Right forelimb (tissue), 1 donor: ENCODE measurements at regions not wholly inside any gene's neighbourhood (a gene's known extent, or its start where the extent isn't known, plus 50 kb on each side); places are given as distances from the start of the nearest gene placed in this dataset.

Experiments
- DNase-seq: peaks from one replicate; pipeline ENCODE4 v3.0.0-alpha.2; 2018

DNA sequence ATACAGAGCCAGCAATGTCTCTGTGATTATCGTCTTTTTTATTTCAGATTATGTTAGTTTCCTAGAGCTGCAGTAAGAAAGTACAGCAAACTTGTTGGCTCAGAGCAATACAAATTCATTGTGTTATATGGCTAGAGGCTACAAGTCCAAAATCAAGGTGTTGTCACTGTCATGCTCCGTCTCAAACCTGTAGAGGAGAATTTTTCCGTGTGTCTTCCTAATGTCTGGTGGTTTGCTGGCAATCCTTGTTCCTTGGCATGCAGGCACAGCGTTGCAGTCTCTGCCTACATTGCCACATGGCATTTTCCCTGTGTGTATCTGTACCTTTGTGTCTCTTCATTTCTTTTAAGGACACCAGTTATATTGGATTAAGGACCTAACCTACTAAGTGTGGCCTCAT lies 244.4 kb downstream of the LRRIQ3 start:
- no peak for DNase-seq

DNA sequence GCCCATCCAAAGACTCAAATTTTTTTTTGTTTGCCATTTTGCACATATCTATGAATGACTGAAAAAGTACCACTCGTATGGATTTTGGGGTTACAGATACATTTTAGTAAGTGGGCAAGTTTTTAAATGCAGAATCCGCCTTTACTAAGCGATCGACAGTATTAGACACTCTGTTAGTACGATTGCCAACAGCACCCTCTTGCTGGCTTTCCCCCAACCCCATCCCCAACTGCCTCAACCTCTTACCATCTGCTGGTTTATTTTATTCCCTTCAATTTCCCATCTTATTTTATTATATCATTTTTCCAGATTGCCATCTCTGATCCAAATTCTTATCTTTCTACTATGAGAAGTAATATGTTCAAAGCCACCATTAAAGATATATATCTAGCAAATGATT lies 244.8 kb downstream of the LRRIQ3 start:
- no peak for DNase-seq

- DNase-seq = no peak
Observed at GRCh38 chr1:73948055-73948454, 249.9 kb downstream of the LRRIQ3 start.

DNA sequence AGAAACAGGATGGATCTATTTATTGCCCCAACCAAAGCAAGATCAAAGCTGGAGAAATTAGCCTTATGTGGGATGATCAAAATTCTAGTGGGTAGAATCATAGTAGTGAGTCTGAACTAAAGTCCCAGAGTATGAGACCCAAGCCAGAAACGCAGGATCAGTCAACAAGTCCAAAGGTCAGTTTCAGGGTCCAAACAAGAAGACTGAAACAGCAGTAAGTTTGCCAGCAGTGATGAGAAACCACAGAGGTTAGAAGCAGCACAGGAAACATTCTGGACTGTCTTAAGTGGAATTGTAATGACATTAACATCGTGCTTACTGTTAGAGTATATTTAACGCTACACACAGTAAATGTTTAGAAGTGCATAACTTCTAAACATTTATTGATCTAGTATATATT lies 251.0 kb downstream of the LRRIQ3 start:
- DNase-seq = no peak

DNA sequence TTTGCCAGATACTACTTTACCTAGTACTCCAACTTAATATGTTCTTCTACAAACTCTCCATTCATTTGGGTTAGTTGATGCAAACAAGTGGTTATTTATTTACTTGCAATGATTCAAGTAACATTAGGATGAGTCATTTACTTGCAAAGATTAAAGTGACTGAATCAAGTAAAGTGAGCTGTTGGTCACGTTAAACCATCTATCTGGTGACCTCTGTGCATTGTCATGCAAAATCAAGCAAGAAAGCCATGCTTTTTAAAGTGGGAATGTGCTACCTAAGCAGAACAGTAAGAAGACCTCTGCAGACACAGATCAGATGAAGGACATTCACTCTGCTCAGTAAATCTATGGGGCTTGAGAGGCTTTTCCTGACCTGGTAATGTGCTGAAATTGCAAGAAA lies 254.7 kb downstream of the LRRIQ3 start:
- DNase-seq = no peak

DNA sequence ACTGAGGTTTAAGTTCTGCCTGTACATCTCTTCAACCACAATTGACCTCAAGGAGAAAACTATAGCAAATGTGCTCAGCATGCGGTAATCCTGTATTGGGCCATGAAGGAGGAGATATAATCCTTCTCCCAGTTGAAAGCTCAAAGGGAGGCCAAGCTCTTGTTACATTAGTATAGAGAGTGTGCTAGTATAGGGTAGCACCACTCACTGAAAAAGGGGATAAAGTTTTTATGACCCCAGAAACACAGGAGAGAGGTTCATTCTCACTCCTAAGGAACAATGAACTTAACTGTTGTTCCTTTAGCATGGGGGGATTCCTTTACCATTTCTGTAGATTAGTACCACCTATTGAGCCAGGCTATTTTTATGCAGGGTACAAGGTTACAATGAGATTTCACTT lies 267.7 kb downstream of the LRRIQ3 start:
- DNase-seq = no peak

DNA sequence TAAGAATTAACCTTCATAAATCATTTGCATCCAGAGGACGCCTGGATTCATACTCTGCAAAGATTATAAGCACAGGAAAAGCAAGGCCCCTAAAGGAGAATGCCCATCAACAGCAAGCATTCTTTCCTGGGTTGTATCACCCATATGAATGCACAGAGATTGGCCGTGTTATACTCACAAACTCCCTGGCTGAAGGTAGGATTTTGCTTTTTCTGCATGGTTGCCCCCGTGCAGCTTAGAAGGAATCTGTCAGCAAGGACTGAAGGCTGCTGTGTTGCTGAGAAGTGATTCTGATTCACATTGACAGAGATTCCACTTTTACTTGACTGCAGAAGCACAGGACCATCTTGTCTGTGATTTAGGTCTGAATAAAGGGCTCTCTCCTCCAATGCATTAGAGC lies 283.0 kb downstream of the LRRIQ3 start:
- DNase-seq = no peak

DNA sequence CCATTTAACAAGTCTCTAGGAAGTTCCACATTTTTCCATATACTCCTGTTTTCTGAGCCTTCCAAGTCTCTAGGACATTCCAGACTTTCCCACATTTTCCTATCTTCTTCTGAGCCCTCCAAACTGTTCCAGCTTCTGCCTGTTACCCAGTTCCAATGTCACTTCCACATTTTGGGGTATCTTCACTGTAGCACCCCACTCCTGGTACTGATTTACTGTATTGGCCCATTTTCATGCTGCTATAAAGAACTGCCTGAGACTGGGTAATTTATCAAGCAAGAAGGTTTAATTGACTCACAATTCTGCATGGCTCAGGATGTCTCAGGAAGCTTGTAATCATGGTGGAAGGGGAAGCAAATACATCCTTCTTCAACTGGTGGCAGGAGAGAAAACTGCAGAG lies 285.0 kb downstream of the LRRIQ3 start:
- no peak for DNase-seq

DNA sequence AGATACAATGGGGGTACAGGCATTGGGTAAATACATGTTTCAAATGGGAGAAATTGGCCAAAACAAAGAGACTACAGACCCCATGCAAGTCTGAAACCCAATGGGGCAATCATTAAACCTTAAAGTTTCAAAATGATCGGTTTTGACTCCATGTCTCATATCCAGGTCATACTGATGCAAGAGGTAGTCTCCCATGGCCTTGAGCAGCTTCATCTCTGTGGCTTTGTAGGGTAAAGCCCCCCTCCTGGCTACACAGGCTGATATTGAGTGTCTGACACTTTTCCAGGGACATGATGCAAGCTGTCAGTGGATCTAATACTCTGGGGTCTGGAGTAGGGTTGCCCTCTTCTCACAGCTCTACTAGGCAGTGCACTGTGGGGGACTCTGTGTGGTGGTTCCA lies 286.1 kb downstream of the LRRIQ3 start:
- DNase-seq = no peak

DNA sequence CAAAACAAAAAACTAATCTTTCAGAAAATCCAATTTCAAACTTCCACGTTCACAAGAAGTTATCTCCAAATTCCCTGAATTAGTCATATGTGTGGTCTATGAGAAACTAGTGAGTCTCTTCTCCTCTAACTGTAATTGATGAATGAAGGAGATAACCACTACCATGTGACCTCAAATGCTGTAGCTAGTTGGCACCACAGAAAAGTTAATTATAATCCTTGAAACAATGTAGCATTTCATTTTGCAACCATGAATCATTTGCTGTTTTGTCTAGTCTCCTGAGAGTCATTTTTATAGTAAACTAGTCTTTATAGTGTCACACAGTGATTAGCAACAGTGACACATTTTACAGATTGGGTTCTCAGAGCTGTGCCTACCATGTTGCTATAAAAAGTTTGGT lies 287.5 kb downstream of the LRRIQ3 start:
- DNase-seq = no peak

DNA sequence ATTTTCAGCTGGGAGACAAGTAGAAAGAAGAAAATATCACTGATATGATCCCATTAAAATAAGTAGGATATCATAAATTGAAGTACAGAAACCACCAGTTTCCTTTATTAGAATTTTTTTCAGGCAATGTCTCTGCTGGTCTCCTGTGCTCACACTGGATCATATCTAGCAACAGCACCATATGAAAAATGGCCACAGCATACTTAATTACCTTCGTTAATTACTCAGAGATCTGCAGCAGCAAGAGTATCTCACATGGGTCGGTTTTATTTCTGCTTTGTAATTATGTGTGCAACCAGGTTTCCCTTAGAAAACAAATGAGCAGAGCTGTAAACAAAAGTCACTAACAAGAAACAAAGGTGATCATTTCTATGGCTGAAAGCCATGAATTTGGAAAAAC lies 287.9 kb downstream of the LRRIQ3 start:
- no peak for DNase-seq

GRCh38 chr1:73909043-73909562 lies 288.9 kb downstream of the LRRIQ3 start:
- no peak for DNase-seq

- no peak for DNase-seq
Observed at GRCh38 chr1:73907051-73907450, 290.9 kb downstream of the LRRIQ3 start.

- DNase-seq = no peak
Observed at GRCh38 chr1:73903092-73903491, 294.9 kb downstream of the LRRIQ3 start.

DNA sequence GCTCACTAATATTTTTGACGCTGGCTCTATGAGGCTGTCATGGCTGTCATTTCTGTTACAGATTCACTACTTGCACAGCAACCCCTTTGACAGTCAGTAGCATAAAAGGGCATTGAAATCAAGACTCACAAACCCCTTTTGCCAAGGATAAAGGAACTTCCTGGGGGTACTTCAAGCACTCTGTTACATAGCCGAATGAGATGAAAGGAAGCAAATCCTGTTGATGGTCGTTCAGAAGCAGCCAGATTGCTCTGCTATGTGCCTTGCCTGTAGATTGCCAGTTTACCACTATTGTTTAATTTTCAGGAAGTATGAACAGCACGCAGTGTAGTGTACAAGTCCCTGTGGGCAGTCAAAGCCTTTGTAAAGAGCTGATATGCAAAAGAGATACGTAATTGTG lies 296.2 kb downstream of the LRRIQ3 start:
- no peak for DNase-seq

GRCh38 chr1:73899311-73899710 lies 298.7 kb downstream of the LRRIQ3 start:
- no peak for DNase-seq

- no peak for DNase-seq
Observed at GRCh38 chr1:73898540-73898939, 299.4 kb downstream of the LRRIQ3 start.

- DNase-seq = no peak
Observed at GRCh38 chr1:73887412-73887811, 310.6 kb downstream of the LRRIQ3 start.

- no peak for DNase-seq
Observed at GRCh38 chr1:73886716-73887115, 311.3 kb downstream of the LRRIQ3 start.

DNA sequence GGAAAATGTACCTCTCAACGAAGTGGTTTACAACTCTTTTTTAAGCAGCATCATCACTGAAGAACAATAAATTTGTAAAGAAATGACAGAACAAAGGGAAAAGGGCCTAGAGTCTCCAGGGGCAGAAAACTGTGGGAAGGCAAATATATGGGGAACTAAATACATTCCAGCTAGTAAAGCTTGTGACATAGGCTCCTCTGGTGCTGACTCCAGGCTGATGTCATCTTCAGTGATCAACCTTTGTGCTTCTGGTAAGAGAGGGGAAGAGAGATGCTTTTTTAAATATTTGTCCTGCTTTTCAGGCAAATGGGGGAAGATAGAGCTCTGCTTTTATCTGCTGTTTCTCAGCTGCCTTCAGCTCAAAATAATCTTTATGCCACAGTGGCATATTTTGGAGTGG lies 323.2 kb downstream of the LRRIQ3 start:
- DNase-seq = no peak

DNA sequence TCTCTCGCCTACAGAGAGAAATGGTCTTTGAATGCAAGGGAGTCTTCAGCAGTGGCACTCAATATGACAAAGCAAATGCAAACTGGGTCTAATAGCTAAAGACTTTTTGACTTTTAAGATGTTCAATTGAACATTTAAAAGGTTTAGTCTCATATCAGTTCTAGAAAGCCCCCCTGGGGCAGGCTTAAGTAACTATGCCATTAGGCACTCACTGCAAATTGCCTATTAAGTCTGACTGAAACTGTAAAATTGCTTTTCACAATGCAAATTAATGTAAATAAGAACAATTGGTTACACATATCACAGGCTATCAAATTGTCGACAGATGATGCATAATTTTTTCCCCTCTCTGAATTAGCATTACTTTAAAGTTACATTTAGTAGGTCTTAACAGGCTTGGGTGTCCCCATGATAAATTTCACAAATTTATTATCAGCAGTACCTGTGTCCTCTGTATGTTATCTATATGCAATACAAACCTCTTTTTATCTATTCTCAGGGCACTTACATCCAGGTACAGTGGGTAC lies 329.1 kb downstream of the LRRIQ3 start:
- no peak for DNase-seq

- no peak for DNase-seq
Observed at GRCh38 chr1:73862355-73862754, 335.6 kb downstream of the LRRIQ3 start.

DNA sequence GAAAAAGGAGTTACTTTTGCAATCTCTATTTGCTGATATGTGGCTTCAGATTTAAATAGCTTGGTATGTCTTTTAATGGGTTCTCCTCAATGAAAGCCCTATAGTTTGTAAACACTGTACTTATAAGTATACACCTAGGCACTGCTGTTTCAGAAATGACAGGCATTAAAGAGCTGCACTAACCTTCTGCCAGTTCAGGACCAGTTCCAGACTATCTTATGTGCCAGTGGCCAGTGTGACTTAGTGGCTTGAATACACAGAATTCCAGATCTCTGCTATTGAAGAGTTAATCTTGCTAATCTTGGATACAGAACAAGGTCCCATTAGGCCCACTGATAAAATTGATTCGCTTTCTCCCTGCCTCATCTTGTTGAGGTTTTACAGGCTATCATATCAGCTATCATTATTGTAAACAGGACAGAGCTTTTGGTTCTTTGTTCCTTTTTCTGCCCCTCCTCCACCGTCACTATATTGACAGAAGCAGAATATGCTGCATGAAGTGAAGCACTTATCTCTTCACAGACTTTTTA lies 337.5 kb downstream of the LRRIQ3 start:
- DNase-seq = no peak

DNA sequence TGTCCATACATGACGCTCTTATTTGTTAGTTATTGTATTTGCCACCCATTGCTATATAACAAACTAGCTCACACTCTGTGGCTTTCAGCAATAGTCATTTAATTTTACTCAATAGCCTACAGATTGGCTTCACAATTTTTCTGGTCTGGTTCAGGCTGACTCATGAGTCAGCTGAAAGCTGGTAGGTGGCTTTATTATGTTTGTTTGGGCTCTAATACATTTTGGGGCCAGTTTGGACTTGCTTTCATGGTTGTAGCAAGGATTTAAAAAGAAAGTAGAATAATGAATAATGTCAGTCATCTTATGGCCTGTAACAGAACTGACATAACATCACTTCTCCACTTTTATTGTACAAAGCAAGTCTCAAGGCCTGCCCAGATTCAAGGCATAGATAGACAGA lies 338.7 kb downstream of the LRRIQ3 start:
- DNase-seq = no peak

DNA sequence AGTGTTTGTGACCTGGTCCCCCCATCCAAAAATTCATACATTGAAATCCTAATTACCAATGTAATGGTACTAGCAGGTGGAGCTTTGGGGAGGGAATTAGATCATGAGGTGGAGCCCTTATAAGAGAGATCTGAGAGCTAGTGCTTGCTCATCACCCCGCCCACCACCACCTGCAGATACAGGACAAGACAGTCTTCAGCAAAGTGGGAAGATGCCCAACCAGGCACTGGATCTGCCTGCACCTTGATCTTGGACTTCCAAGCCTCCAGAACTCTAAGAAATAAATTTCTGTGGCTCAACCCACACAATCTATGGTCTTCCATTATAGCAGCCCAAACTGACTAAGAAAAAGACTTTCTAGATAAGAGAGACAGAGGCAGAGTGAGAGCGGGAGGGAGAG lies 343.4 kb downstream of the LRRIQ3 start:
- no peak for DNase-seq
